ENCODE measurements at regions not wholly inside any gene's neighbourhood (a gene's known extent, or its start where the extent isn't known, plus 50 kb on each side); places are given as distances from the start of the nearest gene placed in this dataset.

- no peak for TF ChIP-seq BHLHE40 (IDR thresholded peaks at IDR 0.05; ENCODE audit: borderline replicate concordance)
- TF ChIP-seq NFRKB (IDR thresholded peaks at IDR 0.05), result no peak
- TF ChIP-seq SP1 (IDR thresholded peaks at IDR 0.05), result no peak
- no peak for TF ChIP-seq ZNF384 (IDR thresholded peaks at IDR 0.05)
- TF ChIP-seq SUZ12 (IDR thresholded peaks at IDR 0.05), result no peak
- no peak for TF ChIP-seq FOXA1 (IDR thresholded peaks at IDR 0.05)
- TF ChIP-seq ARNT (IDR thresholded peaks at IDR 0.05), result no peak
- no peak for TF ChIP-seq HDGF (IDR thresholded peaks at IDR 0.05; ENCODE audit: borderline replicate concordance)
- TF ChIP-seq FOXM1 (IDR thresholded peaks at IDR 0.05; ENCODE audit: borderline replicate concordance), result no peak
- TF ChIP-seq CTBP1 (IDR thresholded peaks at IDR 0.05; ENCODE audit: borderline replicate concordance), result no peak
- no peak for TF ChIP-seq PKNOX1 (IDR thresholded peaks at IDR 0.05)
- no peak for TF ChIP-seq LEF1 (IDR thresholded peaks at IDR 0.05; ENCODE audit: borderline replicate concordance)
These were observed 527.2 kb upstream of the EPHA5 start for GRCh38 chr4:66197451-66197850.
